ENCODE measurements at regions not wholly inside any gene's neighbourhood (a gene's known extent, or its start where the extent isn't known, plus 50 kb on each side); places are given as distances from the start of the nearest gene placed in this dataset.

DNA sequence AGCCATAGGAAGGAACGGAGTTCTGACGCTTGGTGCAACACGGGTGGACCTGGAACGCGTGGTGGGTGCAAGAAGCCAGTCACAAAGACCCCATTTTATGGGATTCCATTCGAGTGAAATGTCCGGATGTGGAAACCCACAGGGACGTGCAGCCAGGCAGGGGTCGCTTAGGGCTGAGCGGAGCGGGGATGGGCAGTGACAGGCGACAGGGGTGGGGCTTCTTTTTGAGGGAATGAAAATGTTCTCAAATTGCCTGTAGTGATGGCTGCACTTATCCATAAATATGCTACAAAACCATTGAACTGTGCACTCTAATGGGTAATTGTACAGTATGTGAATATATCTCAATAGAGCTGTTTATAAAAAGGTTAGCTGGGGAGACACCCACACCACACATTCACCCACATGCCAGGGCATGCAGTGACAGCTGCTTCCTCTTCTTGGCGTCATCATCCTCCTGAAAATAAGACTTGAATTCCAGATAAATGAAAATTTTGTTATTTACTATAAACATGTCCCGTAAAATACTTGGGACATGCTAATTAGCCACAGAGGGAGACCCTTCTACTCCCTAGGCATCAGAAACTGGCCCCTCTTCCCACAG, 71.3 kb upstream of the OLFM1 start:
- H3K27me3 Mint-ChIP-seq (ENCODE audit: low read depth): peaks cover 4% of the 10 kb centered on the region
- H3K27ac Mint-ChIP-seq: peak overlapping the region in 1 of 3 experiments; percentile 90; a peak in 1 of 7 replicates
- Histone ChIP-seq H4K91ac (ENCODE audit: insufficient read length, low read depth, low read length) (no peak overlapping the region), H3K23ac (ENCODE audit: insufficient read length, low read depth, low read length) (no peak overlapping the region), H2AFZ (ENCODE audit: low read length) (no peak overlapping the region), H3K9me3 (ENCODE audit: control insufficient read depth, low read depth, low read length) (no peaks in the 10 kb centered on the region), H3K14ac (ENCODE audit: insufficient read depth, low read length) (no peak overlapping the region), H4K5ac (ENCODE audit: insufficient read length, low read depth, low read length) (no peak overlapping the region), H2BK20ac (ENCODE audit: low read depth, low read length, poor library complexity, severe bottlenecking) (no peak overlapping the region), H3K18ac (ENCODE audit: insufficient read length, low read depth, low read length) (no peak overlapping the region), H3K79me2 (ENCODE audit: insufficient read depth, low read length) (no peaks in the 10 kb centered on the region), H3K56ac (ENCODE audit: insufficient read length, low read depth, low read length) (no peak overlapping the region), H2AK5ac (ENCODE audit: insufficient read length, low read length) (no peak overlapping the region), H3K27me3 (ENCODE audit: insufficient read depth, low read length) (no peaks in the 10 kb centered on the region), H3K9ac (ENCODE audit: extremely low read depth, insufficient read length, low read length) (no peak overlapping the region), H3K4me1 (ENCODE audit: insufficient read depth, low read length) (0 out of 2 replicates have a peak, but pooled peaks cover 3% of the 10 kb centered on the region), H3T11ph (ENCODE audit: low read length) (no peak overlapping the region), H3K4me2 (ENCODE audit: insufficient read depth, insufficient read length, low read length) (no peak overlapping the region), H4K8ac (replicated peaks; ENCODE audit: insufficient read length, low read depth, low read length) (no peak overlapping the region), H3K27ac (ENCODE audit: insufficient read length, low read depth, low read length) (no peak overlapping the region), H3K79me1 (ENCODE audit: insufficient read depth, low read depth, low read length, poor library complexity, severe bottlenecking) (no peaks in the 10 kb centered on the region), H3K23me2 (ENCODE audit: insufficient read length, low read depth, low read length, poor library complexity, severe bottlenecking) (no peaks in the 10 kb centered on the region), H3K4ac (ENCODE audit: low read depth, low read length) (no peak overlapping the region), H2BK15ac (ENCODE audit: low read depth, low read length) (no peak overlapping the region), H2BK12ac (ENCODE audit: insufficient read length, low read depth, low read length) (no peak overlapping the region), H4K20me1 (ENCODE audit: control insufficient read depth, insufficient read depth, insufficient read length) (no peaks in the 10 kb centered on the region), H2BK5ac (ENCODE audit: insufficient read length, low read length) (no peak overlapping the region), H2BK120ac (ENCODE audit: low read depth, low read length, poor library complexity, severe bottlenecking) (no peak overlapping the region)
- peaks cover 12% of the 10 kb centered on the region in 2 experiments for H3K4me1 Mint-ChIP-seq
- no peak overlapping the region for H3K4me3 Mint-ChIP-seq
- no CpG with 5 or more reads among the region's 14 CpGs for WGBS (ENCODE audit: extremely low coverage, insufficient read length, low lambda C conversion rate)
- TF ChIP-seq, protein P1, sequence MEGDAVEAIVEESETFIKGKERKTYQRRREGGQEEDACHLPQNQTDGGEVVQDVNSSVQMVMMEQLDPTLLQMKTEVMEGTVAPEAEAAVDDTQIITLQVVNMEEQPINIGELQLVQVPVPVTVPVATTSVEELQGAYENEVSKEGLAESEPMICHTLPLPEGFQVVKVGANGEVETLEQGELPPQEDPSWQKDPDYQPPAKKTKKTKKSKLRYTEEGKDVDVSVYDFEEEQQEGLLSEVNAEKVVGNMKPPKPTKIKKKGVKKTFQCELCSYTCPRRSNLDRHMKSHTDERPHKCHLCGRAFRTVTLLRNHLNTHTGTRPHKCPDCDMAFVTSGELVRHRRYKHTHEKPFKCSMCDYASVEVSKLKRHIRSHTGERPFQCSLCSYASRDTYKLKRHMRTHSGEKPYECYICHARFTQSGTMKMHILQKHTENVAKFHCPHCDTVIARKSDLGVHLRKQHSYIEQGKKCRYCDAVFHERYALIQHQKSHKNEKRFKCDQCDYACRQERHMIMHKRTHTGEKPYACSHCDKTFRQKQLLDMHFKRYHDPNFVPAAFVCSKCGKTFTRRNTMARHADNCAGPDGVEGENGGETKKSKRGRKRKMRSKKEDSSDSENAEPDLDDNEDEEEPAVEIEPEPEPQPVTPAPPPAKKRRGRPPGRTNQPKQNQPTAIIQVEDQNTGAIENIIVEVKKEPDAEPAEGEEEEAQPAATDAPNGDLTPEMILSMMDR (conservative IDR thresholded peaks at IDR 0.05): no peak
- no peak for DNase-seq
- H3K36me3 Mint-ChIP-seq (ENCODE audit: insufficient read depth in 1 of 3, low read depth in 3 of 3): no peaks in the 10 kb centered on the region
- no peaks in the 10 kb centered on the region; a peak in 1 of 5 replicates for H3K9me3 Mint-ChIP-seq

All from H9 (cell line).